Sigmoid colon (tissue), 4 donors: ENCODE measurements at regions not wholly inside any gene's neighbourhood (a gene's known extent, or its start where the extent isn't known, plus 50 kb on each side); places are given as distances from the start of the nearest gene placed in this dataset.

Experiments used
- EP300 ChIP-seq, 4 donors: sonication (generic); formaldehyde crosslinking; IDR thresholded peaks; one replicate each; pipeline ENCODE4 v1.6.1; 2017; ENCODE audit warnings: antibody characterized with exemption in 4 of 4
- POLR2A ChIP-seq, 2 donors: fragments of 450-650 bp; IDR thresholded peaks; one replicate each; pipeline ENCODE4 v1.6.1; 2016; ENCODE audit warnings: antibody characterized with exemption in 2 of 2, mild to moderate bottlenecking in 2 of 2, moderate library complexity in 2 of 2
- TF ChIP-seq, protein P1 (sequence below), 4 experiments: fragments of 450-650 bp in 3 of 4; fragments of 200-600 bp in 1 of 4; IDR thresholded peaks; one replicate each; pipeline ENCODE4 v1.5.1; 2016 to 2019; ENCODE audit warnings: antibody characterized with exemption in 4 of 4, mild to moderate bottlenecking in 3 of 4, moderate library complexity in 2 of 4

DNA sequence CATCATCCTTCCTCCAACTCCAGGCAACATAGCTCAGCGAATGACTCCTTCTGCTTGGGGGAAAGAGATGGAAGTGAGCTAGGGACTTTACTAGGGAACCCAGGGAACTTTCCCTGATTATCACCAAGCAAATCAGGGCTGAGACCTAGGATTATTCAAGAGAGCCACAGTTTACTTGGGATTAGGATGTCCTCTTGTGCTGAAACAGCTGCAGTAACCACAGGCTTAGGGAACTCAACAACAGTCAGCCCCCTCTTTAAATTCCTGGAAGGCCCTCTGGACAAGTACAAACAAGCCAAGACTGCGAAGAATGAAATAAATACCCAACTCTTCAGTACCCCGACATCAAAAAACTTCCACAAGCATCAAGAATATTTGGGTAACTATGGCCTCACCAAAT, 700.9 kb downstream of the COL12A1 start:
- TF ChIP-seq, protein P1, sequence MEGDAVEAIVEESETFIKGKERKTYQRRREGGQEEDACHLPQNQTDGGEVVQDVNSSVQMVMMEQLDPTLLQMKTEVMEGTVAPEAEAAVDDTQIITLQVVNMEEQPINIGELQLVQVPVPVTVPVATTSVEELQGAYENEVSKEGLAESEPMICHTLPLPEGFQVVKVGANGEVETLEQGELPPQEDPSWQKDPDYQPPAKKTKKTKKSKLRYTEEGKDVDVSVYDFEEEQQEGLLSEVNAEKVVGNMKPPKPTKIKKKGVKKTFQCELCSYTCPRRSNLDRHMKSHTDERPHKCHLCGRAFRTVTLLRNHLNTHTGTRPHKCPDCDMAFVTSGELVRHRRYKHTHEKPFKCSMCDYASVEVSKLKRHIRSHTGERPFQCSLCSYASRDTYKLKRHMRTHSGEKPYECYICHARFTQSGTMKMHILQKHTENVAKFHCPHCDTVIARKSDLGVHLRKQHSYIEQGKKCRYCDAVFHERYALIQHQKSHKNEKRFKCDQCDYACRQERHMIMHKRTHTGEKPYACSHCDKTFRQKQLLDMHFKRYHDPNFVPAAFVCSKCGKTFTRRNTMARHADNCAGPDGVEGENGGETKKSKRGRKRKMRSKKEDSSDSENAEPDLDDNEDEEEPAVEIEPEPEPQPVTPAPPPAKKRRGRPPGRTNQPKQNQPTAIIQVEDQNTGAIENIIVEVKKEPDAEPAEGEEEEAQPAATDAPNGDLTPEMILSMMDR (IDR thresholded peaks at IDR 0.05), result no peak
- no peak for TF ChIP-seq POLR2A (IDR thresholded peaks at IDR 0.05)
- no peak for TF ChIP-seq EP300 (IDR thresholded peaks at IDR 0.05)
